Epithelial cell of esophagus (primary cell): ENCODE measurements at regions not wholly inside any gene's neighbourhood (a gene's known extent, or its start where the extent isn't known, plus 50 kb on each side); places are given as distances from the start of the nearest gene placed in this dataset.
A peak's percentile ranks its signal among the peaks of the same experiment; 100 is the strongest.

ENCODE experiments used
- DNase-seq: peaks from one replicate; pipeline ENCODE4 v3.0.0; 2010; ENCODE audit warnings: low read depth
- H3K4me3 ChIP-seq: 2 replicates; pipeline ENCODE4 v1.5.1; 2011; ENCODE audit warnings: mild to moderate bottlenecking, low read length, control low read depth
- TF ChIP-seq, protein P1 (sequence below): IDR thresholded peaks from 2 replicates; pipeline ENCODE4 v1.5.1; 2011; ENCODE audit warnings: low read depth, mild to moderate bottlenecking, low read length, control low read depth, inconsistent platforms; ENCODE audit not compliant: insufficient read depth; ENCODE audit errors: missing control alignments

DNA sequence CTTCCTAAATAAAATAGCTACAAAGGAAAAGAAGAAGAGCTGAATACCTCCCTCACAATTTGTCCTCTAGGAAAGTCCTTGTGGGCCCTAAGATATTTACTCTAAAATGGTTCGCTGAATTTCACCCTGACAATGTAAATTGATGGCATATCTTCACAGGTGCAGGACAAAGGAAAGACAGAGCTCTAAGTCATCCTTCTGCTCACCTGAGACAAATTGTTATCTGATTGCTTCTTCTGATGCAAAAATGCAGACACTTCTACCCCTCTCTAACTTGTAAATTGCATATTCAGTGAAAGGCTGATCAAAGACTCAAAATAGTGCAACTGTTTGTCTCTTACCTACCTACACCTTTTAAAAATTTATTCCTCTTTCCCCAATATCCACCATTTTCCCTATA is 747.2 kb upstream of the PRR20A start:
- no peak overlapping the region for H3K4me3 ChIP-seq
- no peak for DNase-seq
- TF ChIP-seq, protein P1, sequence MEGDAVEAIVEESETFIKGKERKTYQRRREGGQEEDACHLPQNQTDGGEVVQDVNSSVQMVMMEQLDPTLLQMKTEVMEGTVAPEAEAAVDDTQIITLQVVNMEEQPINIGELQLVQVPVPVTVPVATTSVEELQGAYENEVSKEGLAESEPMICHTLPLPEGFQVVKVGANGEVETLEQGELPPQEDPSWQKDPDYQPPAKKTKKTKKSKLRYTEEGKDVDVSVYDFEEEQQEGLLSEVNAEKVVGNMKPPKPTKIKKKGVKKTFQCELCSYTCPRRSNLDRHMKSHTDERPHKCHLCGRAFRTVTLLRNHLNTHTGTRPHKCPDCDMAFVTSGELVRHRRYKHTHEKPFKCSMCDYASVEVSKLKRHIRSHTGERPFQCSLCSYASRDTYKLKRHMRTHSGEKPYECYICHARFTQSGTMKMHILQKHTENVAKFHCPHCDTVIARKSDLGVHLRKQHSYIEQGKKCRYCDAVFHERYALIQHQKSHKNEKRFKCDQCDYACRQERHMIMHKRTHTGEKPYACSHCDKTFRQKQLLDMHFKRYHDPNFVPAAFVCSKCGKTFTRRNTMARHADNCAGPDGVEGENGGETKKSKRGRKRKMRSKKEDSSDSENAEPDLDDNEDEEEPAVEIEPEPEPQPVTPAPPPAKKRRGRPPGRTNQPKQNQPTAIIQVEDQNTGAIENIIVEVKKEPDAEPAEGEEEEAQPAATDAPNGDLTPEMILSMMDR, result no peak

DNA sequence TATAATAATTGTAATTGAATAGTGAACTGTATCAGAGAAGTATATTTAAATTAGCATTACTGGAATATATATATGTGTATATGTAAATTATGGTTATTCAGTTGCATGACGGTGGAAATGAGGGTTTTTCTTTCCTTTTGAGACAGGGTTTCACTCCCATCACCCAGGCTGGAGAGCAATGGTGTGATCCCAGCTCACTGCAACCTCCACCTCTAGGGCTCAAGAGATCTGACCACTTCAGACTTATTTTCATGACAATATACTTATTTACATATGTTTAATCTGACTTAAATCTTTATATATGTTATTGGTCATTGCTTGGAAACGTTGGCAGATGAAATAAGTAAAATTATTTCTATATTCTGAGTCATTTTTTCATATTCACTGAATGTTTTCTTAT is 744.4 kb upstream of the PRR20A start:
- no peak overlapping the region for H3K4me3 ChIP-seq
- no peak for DNase-seq
- TF ChIP-seq, protein P1, result no peak

DNA sequence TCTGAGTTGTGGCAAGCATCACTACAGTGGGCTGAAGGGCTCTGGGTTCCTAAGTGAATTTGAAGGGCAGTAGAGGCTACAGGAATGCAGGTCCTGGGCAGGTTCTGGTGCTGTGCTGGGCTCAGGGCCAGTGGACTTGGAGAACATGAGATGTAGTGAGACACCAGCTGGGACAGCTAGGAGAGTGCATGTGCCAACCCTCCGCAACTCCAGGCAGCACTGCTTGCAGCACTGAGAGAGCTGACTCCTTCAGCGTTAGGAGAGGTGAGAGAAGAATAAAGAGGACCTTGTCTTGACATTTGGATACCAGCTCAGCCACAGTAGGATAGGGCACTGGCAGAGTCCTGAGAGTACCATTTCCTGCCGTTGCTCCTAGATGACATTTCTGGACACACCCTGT is 739.9 kb upstream of the PRR20A start:
- no peak overlapping the region for H3K4me3 ChIP-seq
- no peak for DNase-seq
- TF ChIP-seq, protein P1, result no peak

DNA sequence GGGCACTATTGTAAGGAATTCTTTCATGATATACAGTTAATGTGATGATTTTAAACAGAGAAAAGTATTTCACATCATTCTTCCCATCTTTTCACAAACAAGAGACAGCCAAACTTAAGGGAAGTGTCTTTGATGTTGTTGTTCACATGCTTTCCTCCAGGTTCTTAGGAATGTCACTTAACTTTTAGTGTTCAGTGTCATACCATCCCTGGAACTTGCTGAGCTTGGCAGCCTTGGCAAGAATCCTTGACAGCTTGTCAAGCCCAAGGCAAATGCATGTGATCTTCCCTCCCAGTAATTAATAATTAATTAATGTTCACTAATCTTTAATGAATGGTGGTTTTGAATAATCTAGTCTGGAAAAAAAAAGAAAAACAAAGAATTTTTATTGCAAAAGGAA is 727.9 kb upstream of the PRR20A start:
- TF ChIP-seq, protein P1, result no peak
- no peak for DNase-seq

DNA sequence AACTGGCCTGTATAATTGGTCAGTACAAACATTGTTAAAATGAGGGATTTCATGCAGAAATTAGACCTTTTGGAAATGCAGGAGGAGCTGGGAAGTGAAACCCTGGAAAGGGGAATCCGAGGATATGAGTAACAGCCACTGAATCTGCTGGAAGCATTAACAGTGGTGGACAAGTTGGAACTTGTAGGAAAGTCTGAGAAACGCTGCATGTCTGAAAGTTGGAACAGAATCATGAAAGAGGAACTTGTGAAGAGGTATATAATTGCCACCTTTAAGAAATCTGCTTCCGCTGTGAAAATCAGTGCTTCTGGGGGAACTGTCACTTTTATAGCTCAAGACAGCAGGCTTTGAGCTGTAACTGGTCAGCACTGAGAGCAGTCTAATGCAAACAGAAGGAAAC is 716.5 kb upstream of the PRR20A start:
- H3K4me3 ChIP-seq, result no peak overlapping the region
- TF ChIP-seq, protein P1, result no peak
- peak; percentile 97 for DNase-seq

More for the DNA sequence above, 727.9 kb upstream of the PRR20A start:
- no peak overlapping the region for H3K4me3 ChIP-seq

DNA sequence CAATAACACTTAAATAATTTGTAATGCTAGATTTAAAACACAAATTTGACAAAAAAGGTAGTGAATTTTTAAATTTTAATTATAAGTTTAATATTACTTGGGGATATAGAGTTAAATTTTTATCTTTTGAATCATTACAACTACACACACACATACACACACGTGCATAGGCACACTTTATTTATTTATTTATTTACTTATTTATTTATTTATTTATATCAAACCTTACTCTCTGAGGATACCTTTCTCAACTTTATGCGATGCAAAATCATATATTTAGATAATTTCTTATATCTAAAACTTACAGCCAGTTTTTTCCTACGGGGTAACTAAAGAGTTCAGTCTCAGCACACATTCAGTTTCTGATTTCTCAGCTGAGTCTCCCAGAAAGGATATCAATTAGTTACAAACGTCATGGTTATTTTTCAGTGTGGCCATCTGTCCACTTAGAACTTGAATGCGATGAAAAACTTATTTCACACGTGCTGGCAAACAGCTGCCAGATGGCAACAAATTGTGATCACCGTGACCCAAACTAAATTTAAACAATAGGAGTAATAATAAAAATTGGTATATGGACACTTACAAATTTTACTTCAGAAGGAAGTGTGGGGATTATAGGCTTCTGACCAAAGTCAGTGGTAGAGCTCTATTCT is 683.1 kb upstream of the PRR20A start:
- TF ChIP-seq, protein P1, result no peak
- DNase-seq, result no peak
- no peak overlapping the region for H3K4me3 ChIP-seq

DNA sequence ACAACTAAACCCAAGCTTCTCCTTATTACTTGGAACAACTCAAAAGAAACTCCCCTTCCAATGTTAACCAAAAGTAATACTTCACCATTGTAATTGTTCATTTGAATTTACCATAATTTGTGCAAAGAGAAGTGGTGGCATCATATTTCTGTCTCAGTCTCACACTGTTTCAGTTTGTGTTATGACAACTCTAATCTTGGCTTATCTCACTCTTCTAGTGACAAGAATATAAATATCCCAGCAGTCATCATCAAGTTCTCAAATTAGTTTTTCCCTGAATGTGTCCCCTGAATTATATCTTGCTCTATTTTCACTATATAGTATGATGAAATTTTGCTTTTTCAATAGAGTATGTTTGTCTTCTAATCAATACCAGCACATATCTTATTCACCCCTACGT is 681.4 kb upstream of the PRR20A start:
- no peak for DNase-seq
- no peak overlapping the region for H3K4me3 ChIP-seq
- TF ChIP-seq, protein P1, result no peak
